Esophagus muscularis mucosa (tissue), 2 donors: ENCODE measurements at regions not wholly inside any gene's neighbourhood (a gene's known extent, or its start where the extent isn't known, plus 50 kb on each side); places are given as distances from the start of the nearest gene placed in this dataset.

Source experiments
- POLR2A ChIP-seq: fragments of 450-650 bp; IDR thresholded peaks from one replicate; pipeline ENCODE4 v1.6.1; 2017; ENCODE audit warnings: antibody characterized with exemption, moderate library complexity, mild to moderate bottlenecking, low read depth
- POLR2AphosphoS5 ChIP-seq, 2 donors: sonication (generic); formaldehyde crosslinking; IDR thresholded peaks; one replicate each; pipeline ENCODE4 v1.6.1; 2017; ENCODE audit warnings: antibody characterized with exemption in 2 of 2

GRCh38 chr12:131589221-131589897 lies 121.5 kb upstream of the SFSWAP start:
- TF ChIP-seq POLR2A (no peak), POLR2AphosphoS5 (IDR thresholded peaks at IDR 0.05) (no peak)
